Heart right ventricle (tissue), 16 donors: ENCODE measurements at regions not wholly inside any gene's neighbourhood (a gene's known extent, or its start where the extent isn't known, plus 50 kb on each side); places are given as distances from the start of the nearest gene placed in this dataset.

Experiments used
- ATAC-seq, 8 donors: fragments of 200-7000 bp; cut with Tn5 transposase; one replicate each; pipeline ENCODE4 v1.9.1; 2020; ENCODE audit warnings: mild to moderate bottlenecking in 8 of 8, moderate library complexity in 8 of 8, moderate number of reproducible peaks in 1 of 8
- DNase-seq, 2 donors: peaks; one replicate each; pipeline ENCODE4 v3.0.0-alpha.2; 2020
- H3K27ac ChIP-seq, 10 donors: fragments of 200-600 bp; sonication (generic) in 2 of 10; one replicate each; pipeline versions ENCODE4 v1.5.0 to v1.8.0; 2020 to 2022; ENCODE audit warnings: mild to moderate bottlenecking in 3 of 10
- H3K27me3 ChIP-seq, 7 donors: fragments of 200-600 bp; one replicate each; pipeline ENCODE4 v1.8.0; 2021 to 2022; ENCODE audit warnings: mild to moderate bottlenecking in 2 of 7
- H3K36me3 ChIP-seq, 9 donors: fragments of 200-600 bp; sonication (generic) in 1 of 9; one replicate each; pipeline versions ENCODE4 v1.5.0 to v1.8.0; 2020 to 2022; ENCODE audit warnings: mild to moderate bottlenecking in 2 of 9
- H3K4me1 ChIP-seq, 9 donors: fragments of 200-600 bp; sonication (generic) in 1 of 9; one replicate each; pipeline versions ENCODE4 v1.5.0 to v1.8.0; 2020 to 2022; ENCODE audit warnings: mild to moderate bottlenecking in 4 of 9
- H3K4me3 ChIP-seq, 10 donors: fragments of 200-600 bp; sonication (generic) in 2 of 10; one replicate each; pipeline versions ENCODE4 v1.5.0 to v1.8.0; 2020 to 2022; ENCODE audit warnings: mild to moderate bottlenecking in 7 of 10, moderate library complexity in 2 of 10
- H3K9me3 ChIP-seq, 11 donors: fragments of 200-600 bp in 10 of 11; sonication (generic) in 2 of 11; one replicate each; pipeline versions ENCODE4 v1.5.0 to v1.8.0; 2013 to 2022; ENCODE audit warnings: mild to moderate bottlenecking in 2 of 11, control low read depth in 1 of 11, moderate library complexity in 1 of 11
- CTCF ChIP-seq, 9 donors: fragments of 200-600 bp; sonication (generic) in 2 of 9; IDR thresholded peaks; one replicate each; pipeline versions ENCODE4 v1.5.0 to v1.8.0; 2021 to 2022; ENCODE audit warnings: antibody characterized with exemption in 9 of 9, mild to moderate bottlenecking in 5 of 9, moderate library complexity in 1 of 9
- WGBS, 2 donors: extraction: QIAGEN DNeasy Blood & Tissue Kit; methylation state at CpG; one replicate each; pipeline ENCODE4 v1.1.7; 2013; ENCODE audit warnings: inconsistent platforms in 1 of 2; 5-methylcytosine and 5-hydroxymethylcytosine counted together
- intact Hi-C, 10 donors: fragments of 100-400 bp; cut with DNase I; formaldehyde crosslinking; loops; one replicate each; pipeline versions ENCODE4 v1.11.1 to v1.14.2; 2022
- donor health status: Arrhythmogenic right ventricular cardiomyopathy.
- donor health status: ischemic (EF 13 %, LVEDD 7.1; RV severe dilation, severe dysfunction).
- donor health status: healthy with polysubstance abuse.
- donor health status: DM: no; HTN: yes; CAD: no.
- donor health status: DM: no; HTN: no; CAD: no.
- donor health status: ischemic (EF 25% LVEDD 6.9; RV normal size, moderate dysfunction).
- donor health status: ischemic (EF 25% LVEDD 5.7; RV mildly dilated, moderate dysfunction).
- donor health status: healthy.
- donor health status: DM: yes; HTN: yes; CAD: no.
- donor health status: Ischemic cardiomyopathy.
- donor health status: ischemic (EF 35%, LVEDD 5.7; RV mildly dilated, moderate dysfunction).
- donor health status: nonischemic (EF 11% LVEDD 7.7; RV severe dilation, severe dysfunction).
- donor health status: DM: yes; HTN: yes; CAD: no.
- donor health status: PGD.
- donor health status: ischemic (EF 29% LVEDD 5.4; RV normal size, mild dysfunction).
- donor health status: nonischemic (EF 23%, LVEDD 6.1; RV moderate dilation, normal function).

GRCh38 chr3:162019817-162020216 lies 523.2 kb downstream of the OTOL1 start:
- DNase-seq = no peak
- whole genome bisulfite sequencing, 2 donors = 77 to 83% methylated on average over 1 of the region's 1 CpG
- TF ChIP-seq CTCF (IDR thresholded peaks at IDR 0.05) = no peak
- H3K27ac ChIP-seq = no peak overlapping the region
- intact Hi-C loops = no loop called here
- H3K4me1 ChIP-seq = no peaks in the 10 kb centered on the region
- no peaks in the 10 kb centered on the region for H3K9me3 ChIP-seq
- ATAC-seq = no peak
- no peaks in the 10 kb centered on the region for H3K36me3 ChIP-seq
- no peaks in the 10 kb centered on the region for H3K27me3 ChIP-seq
- no peak overlapping the region for H3K4me3 ChIP-seq

GRCh38 chr3:162021206-162021605 lies 524.6 kb downstream of the OTOL1 start:
- 67 to 69% methylated on average over 4 of the region's 4 CpGs for WGBS, 2 donors
- TF ChIP-seq CTCF (IDR thresholded peaks at IDR 0.05) = no peak
- H3K27me3 ChIP-seq = no peaks in the 10 kb centered on the region
- no peak overlapping the region for H3K4me3 ChIP-seq
- H3K27ac ChIP-seq = no peak overlapping the region
- no peaks in the 10 kb centered on the region for H3K36me3 ChIP-seq
- intact Hi-C loops = no loop called here
- ATAC-seq (no peak), DNase-seq (no peak)
- H3K4me1 ChIP-seq = no peaks in the 10 kb centered on the region
- no peaks in the 10 kb centered on the region for H3K9me3 ChIP-seq

- H3K4me1 ChIP-seq = no peaks in the 10 kb centered on the region
- no peaks in the 10 kb centered on the region for H3K9me3 ChIP-seq
- no peak overlapping the region for H3K4me3 ChIP-seq
- no peaks in the 10 kb centered on the region for H3K36me3 ChIP-seq
- H3K27ac ChIP-seq = no peak overlapping the region
- no peak for TF ChIP-seq CTCF (IDR thresholded peaks at IDR 0.05)
- no peak for ATAC-seq
- intact Hi-C loops = no loop called here
- DNase-seq = no peak
- WGBS, 2 donors = 72 to 85% methylated on average over 2 of the region's 2 CpGs
- H3K27me3 ChIP-seq = no peaks in the 10 kb centered on the region
Measured at GRCh38 chr3:162022911-162023310, 526.3 kb downstream of the OTOL1 start.

GRCh38 chr3:162029736-162030135 lies 533.1 kb downstream of the OTOL1 start:
- peaks cover 0 to 3% (median 0%) of the 10 kb centered on the region in 11 donors for H3K9me3 ChIP-seq
- H3K4me3 ChIP-seq = no peak overlapping the region
- no peaks in the 10 kb centered on the region for H3K36me3 ChIP-seq
- intact Hi-C loops = no loop called here
- WGBS, 2 donors = 61 to 65% methylated on average over 3 of the region's 3 CpGs
- no peaks in the 10 kb centered on the region for H3K4me1 ChIP-seq
- no peaks in the 10 kb centered on the region for H3K27me3 ChIP-seq
- DNase-seq = no peak
- ATAC-seq = no peak
- H3K27ac ChIP-seq = no peak overlapping the region
- no peak for TF ChIP-seq CTCF (IDR thresholded peaks at IDR 0.05)

- no peak overlapping the region for H3K27ac ChIP-seq
- H3K36me3 ChIP-seq = no peaks in the 10 kb centered on the region
- intact Hi-C loops = no loop called here
- no peaks in the 10 kb centered on the region for H3K4me1 ChIP-seq
- ATAC-seq (no peak), DNase-seq (no peak)
- H3K4me3 ChIP-seq = no peak overlapping the region
- no peaks in the 10 kb centered on the region for H3K27me3 ChIP-seq
- 71 to 74% methylated on average over 2 of the region's 2 CpGs for WGBS, 2 donors
- no peak for TF ChIP-seq CTCF (IDR thresholded peaks at IDR 0.05)
- H3K9me3 ChIP-seq = peaks cover 0 to 3% (median 0%) of the 10 kb centered on the region in 11 donors
Measured at GRCh38 chr3:162034368-162034767, 537.8 kb downstream of the OTOL1 start.
